ENCODE measurements at regions not wholly inside any gene's neighbourhood (a gene's known extent, or its start where the extent isn't known, plus 50 kb on each side); places are given as distances from the start of the nearest gene placed in this dataset.

- no peak overlapping the region for H3K27ac ChIP-seq (ENCODE audit: insufficient read length, low read depth, low read length)
- H2AFZ ChIP-seq (ENCODE audit: low read length): no peak overlapping the region
Measured at GRCh38 chr12:90086281-90086680, 377.6 kb upstream of the ATP2B1 start.

More at GRCh38 chr12:90086281-90086680, 377.6 kb upstream of the ATP2B1 start:
- no peak overlapping the region for H4K8ac ChIP-seq (replicated peaks; ENCODE audit: insufficient read length, low read depth, low read length)
- no peaks in the 10 kb centered on the region for H3K79me1 ChIP-seq (ENCODE audit: insufficient read depth, low read depth, low read length, poor library complexity, severe bottlenecking)
- H3K23me2 ChIP-seq (ENCODE audit: insufficient read length, low read depth, low read length, poor library complexity, severe bottlenecking): no peaks in the 10 kb centered on the region
- H3K4me1 Mint-ChIP-seq: peaks cover 10 to 19% of the 10 kb centered on the region in 2 experiments
- no peaks in the 10 kb centered on the region for H4K20me1 ChIP-seq (ENCODE audit: control insufficient read depth, insufficient read depth, insufficient read length)
- H3K4me1 ChIP-seq (ENCODE audit: insufficient read depth, low read length): no peaks in the 10 kb centered on the region; the same call in 1 of the 2 replicates
- no peak for DNase-seq
- H3K18ac ChIP-seq (ENCODE audit: insufficient read length, low read depth, low read length): no peak overlapping the region
- H3K4me3 Mint-ChIP-seq: no peak overlapping the region
- no peak overlapping the region for H2BK5ac ChIP-seq (ENCODE audit: insufficient read length, low read length)
- no peaks in the 10 kb centered on the region for H3K27me3 Mint-ChIP-seq (ENCODE audit: low read depth)
- no peak overlapping the region for H2BK15ac ChIP-seq (ENCODE audit: low read depth, low read length)
- no peak overlapping the region for H3K9ac ChIP-seq (ENCODE audit: extremely low read depth, insufficient read length, low read length)
- H3K4ac ChIP-seq (ENCODE audit: low read depth, low read length): no peak overlapping the region
- H3K9me3 Mint-ChIP-seq: no peaks in the 10 kb centered on the region
- H4K91ac ChIP-seq (ENCODE audit: insufficient read length, low read depth, low read length): no peak overlapping the region
- H3T11ph ChIP-seq (ENCODE audit: low read length): no peak overlapping the region
- H2AK5ac ChIP-seq (ENCODE audit: insufficient read length, low read length): no peak overlapping the region
- H3K27ac Mint-ChIP-seq: no peak overlapping the region
- no peak overlapping the region for H3K23ac ChIP-seq (ENCODE audit: insufficient read length, low read depth, low read length)
- H2BK12ac ChIP-seq (ENCODE audit: insufficient read length, low read depth, low read length): no peak overlapping the region
- no peaks in the 10 kb centered on the region for H3K9me3 ChIP-seq (ENCODE audit: control insufficient read depth, low read depth, low read length)
- no peak overlapping the region for H2BK120ac ChIP-seq (ENCODE audit: low read depth, low read length, poor library complexity, severe bottlenecking)
- H3K27me3 ChIP-seq (ENCODE audit: insufficient read depth, low read length): no peaks in the 10 kb centered on the region
- WGBS (ENCODE audit: extremely low coverage, insufficient read length, low lambda C conversion rate): no CpG with 5 or more reads among the region's 1 CpG
- H2BK20ac ChIP-seq (ENCODE audit: low read depth, low read length, poor library complexity, severe bottlenecking): no peak overlapping the region
- H3K14ac ChIP-seq (ENCODE audit: insufficient read depth, low read length): no peak overlapping the region
- H3K56ac ChIP-seq (ENCODE audit: insufficient read length, low read depth, low read length): no peak overlapping the region
- H4K5ac ChIP-seq (ENCODE audit: insufficient read length, low read depth, low read length): no peak overlapping the region
- H3K4me2 ChIP-seq (ENCODE audit: insufficient read depth, insufficient read length, low read length): no peak overlapping the region
- H3K79me2 ChIP-seq (ENCODE audit: insufficient read depth, low read length): no peaks in the 10 kb centered on the region
- TF ChIP-seq, protein P1, sequence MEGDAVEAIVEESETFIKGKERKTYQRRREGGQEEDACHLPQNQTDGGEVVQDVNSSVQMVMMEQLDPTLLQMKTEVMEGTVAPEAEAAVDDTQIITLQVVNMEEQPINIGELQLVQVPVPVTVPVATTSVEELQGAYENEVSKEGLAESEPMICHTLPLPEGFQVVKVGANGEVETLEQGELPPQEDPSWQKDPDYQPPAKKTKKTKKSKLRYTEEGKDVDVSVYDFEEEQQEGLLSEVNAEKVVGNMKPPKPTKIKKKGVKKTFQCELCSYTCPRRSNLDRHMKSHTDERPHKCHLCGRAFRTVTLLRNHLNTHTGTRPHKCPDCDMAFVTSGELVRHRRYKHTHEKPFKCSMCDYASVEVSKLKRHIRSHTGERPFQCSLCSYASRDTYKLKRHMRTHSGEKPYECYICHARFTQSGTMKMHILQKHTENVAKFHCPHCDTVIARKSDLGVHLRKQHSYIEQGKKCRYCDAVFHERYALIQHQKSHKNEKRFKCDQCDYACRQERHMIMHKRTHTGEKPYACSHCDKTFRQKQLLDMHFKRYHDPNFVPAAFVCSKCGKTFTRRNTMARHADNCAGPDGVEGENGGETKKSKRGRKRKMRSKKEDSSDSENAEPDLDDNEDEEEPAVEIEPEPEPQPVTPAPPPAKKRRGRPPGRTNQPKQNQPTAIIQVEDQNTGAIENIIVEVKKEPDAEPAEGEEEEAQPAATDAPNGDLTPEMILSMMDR (conservative IDR thresholded peaks at IDR 0.05): no peak
- no peaks in the 10 kb centered on the region for H3K36me3 Mint-ChIP-seq (ENCODE audit: insufficient read depth in 1 of 3, low read depth in 3 of 3)

Data from H9 (cell line).